ENCODE measurements at regions not wholly inside any gene's neighbourhood (a gene's known extent, or its start where the extent isn't known, plus 50 kb on each side); places are given as distances from the start of the nearest gene placed in this dataset.
"Not testable (repeated sequence)": the region's sequence is repeated elsewhere in the genome, so short reads cannot be mapped to it uniquely, and the experiment has no call there.

GRCh38 chr9:81321551-81321950 is 367.8 kb downstream of the TLE1 start:
- DNase-seq = no peak

GRCh38 chr9:81320909-81321482 is 368.4 kb downstream of the TLE1 start:
- DNase-seq = no peak

- no peak for DNase-seq
Measured at GRCh38 chr9:81318571-81318970, 370.8 kb downstream of the TLE1 start.

- no peak for DNase-seq
Measured at GRCh38 chr9:81317939-81318338, 371.4 kb downstream of the TLE1 start.

- DNase-seq = no peak
Measured at GRCh38 chr9:81317223-81317622, 372.1 kb downstream of the TLE1 start.

- DNase-seq = no peak
Measured at GRCh38 chr9:81314490-81314889, 374.9 kb downstream of the TLE1 start.

- no peak for DNase-seq
Measured at GRCh38 chr9:81313877-81314276, 375.5 kb downstream of the TLE1 start.

- DNase-seq = no peak
Measured at GRCh38 chr9:81312346-81312745, 377.0 kb downstream of the TLE1 start.

GRCh38 chr9:81308404-81308803 is 380.9 kb downstream of the TLE1 start:
- no peak for DNase-seq

GRCh38 chr9:81307791-81308190 is 381.6 kb downstream of the TLE1 start:
- not testable (repeated sequence) for DNase-seq

- no peak for DNase-seq
Measured at GRCh38 chr9:81305561-81306182, 383.7 kb downstream of the TLE1 start.

GRCh38 chr9:81303658-81304057 is 385.7 kb downstream of the TLE1 start:
- no peak for DNase-seq

- DNase-seq = no peak
Measured at GRCh38 chr9:81293651-81294050, 395.7 kb downstream of the TLE1 start.

- DNase-seq = no peak
Measured at GRCh38 chr9:81292056-81292805, 397.1 kb downstream of the TLE1 start.

GRCh38 chr9:81289622-81290021 is 399.7 kb downstream of the TLE1 start:
- no peak for DNase-seq

- DNase-seq = no peak
Measured at GRCh38 chr9:81268048-81268447, 421.3 kb downstream of the TLE1 start.

- DNase-seq = no peak
Measured at GRCh38 chr9:81266674-81267073, 422.7 kb downstream of the TLE1 start.

GRCh38 chr9:81266086-81266485 is 423.3 kb downstream of the TLE1 start:
- DNase-seq = no peak

- DNase-seq = no peak
Measured at GRCh38 chr9:81264516-81264915, 424.8 kb downstream of the TLE1 start.

- no peak for DNase-seq
Measured at GRCh38 chr9:81259896-81260295, 429.5 kb downstream of the TLE1 start.

- no peak for DNase-seq
Measured at GRCh38 chr9:81256368-81256767, 433.0 kb downstream of the TLE1 start.

GRCh38 chr9:81250606-81251005 is 438.7 kb downstream of the TLE1 start:
- no peak for DNase-seq

- no peak for DNase-seq
Measured at GRCh38 chr9:81250041-81250440, 439.3 kb downstream of the TLE1 start.

GRCh38 chr9:81245254-81245956 is 443.9 kb downstream of the TLE1 start:
- DNase-seq = no peak

Data from activated effector memory CD4-positive, alpha-beta T cell treated with anti-CD3 and anti-CD28 coated beads, Interleukin-2, amount 50 U/mL, for 16 hours (primary cell).